H1 (cell line): ENCODE measurements at regions not wholly inside any gene's neighbourhood (a gene's known extent, or its start where the extent isn't known, plus 50 kb on each side); places are given as distances from the start of the nearest gene placed in this dataset.

ENCODE experiments used
- CHD1 ChIP-seq: IDR thresholded peaks from 2 replicates; pipeline ENCODE4 v1.6.1; 2012; ENCODE audit warnings: low read depth, low read length, improper control_type of control experiment
- CHD7 ChIP-seq: fragments of 300-600 bp; sonication (generic); IDR thresholded peaks from 2 replicates; pipeline ENCODE4 v1.7.1; 2012; ENCODE audit warnings: low read length, moderate library complexity, mild to moderate bottlenecking, inconsistent platforms; ENCODE audit not compliant: insufficient replicate concordance
- CTBP2 ChIP-seq: IDR thresholded peaks from 2 replicates; pipeline ENCODE4 v1.7.0; 2011; ENCODE audit warnings: borderline replicate concordance, mild to moderate bottlenecking, moderate library complexity, mixed read lengths, low read length; ENCODE audit not compliant: insufficient read depth, insufficient read length
- JUN ChIP-seq: IDR thresholded peaks from 2 replicates; pipeline ENCODE4 v1.6.1; 2011; ENCODE audit warnings: low read depth, mild to moderate bottlenecking, improper control_type of control experiment, low read length
- TCF12 ChIP-seq: IDR thresholded peaks from 2 replicates; pipeline ENCODE4 v1.6.1; 2011; ENCODE audit warnings: low read depth, mild to moderate bottlenecking, low read length

DNA sequence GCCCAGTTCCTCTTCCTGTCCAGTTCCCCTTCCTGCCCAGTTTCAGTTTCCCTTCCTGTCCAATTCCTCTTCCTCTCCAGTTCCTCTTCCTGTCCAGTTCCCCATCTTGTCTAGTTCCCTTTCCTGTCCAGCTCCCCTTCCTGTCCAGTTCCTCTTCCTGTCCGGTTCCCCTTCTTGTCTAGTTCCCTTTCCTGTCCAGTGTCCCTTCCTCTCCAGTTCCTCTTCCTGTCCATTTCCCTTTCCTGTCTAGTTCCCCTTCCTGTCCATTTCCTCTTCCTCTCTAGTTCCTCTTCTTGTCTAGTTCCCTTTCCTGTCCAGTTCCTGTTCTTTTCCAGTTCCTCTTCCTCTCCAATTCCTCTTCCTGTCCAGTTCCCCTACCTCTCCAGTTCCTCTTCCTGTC, 68.1 kb upstream of the ADCY1 start (continued):
- TF ChIP-seq CTBP2 (no peak), CHD7 (no peak), JUN (no peak), CHD1 (no peak), TCF12 (no peak)
- TF ChIP-seq, all 59 proteins: peak for 0
